GM21367 (cell line): ENCODE measurements at regions not wholly inside any gene's neighbourhood (a gene's known extent, or its start where the extent isn't known, plus 50 kb on each side); places are given as distances from the start of the nearest gene placed in this dataset.

Experiments
- ATAC-seq: cut with Tn5 transposase; IDR thresholded peaks from one replicate; pipeline ENCODE4 v1.9.1; 2021; ENCODE audit not compliant: unreplicated experiment

GRCh38 chr14:99040711-99041110, 231.3 kb downstream of the BCL11B start:
- no peak for ATAC-seq

DNA sequence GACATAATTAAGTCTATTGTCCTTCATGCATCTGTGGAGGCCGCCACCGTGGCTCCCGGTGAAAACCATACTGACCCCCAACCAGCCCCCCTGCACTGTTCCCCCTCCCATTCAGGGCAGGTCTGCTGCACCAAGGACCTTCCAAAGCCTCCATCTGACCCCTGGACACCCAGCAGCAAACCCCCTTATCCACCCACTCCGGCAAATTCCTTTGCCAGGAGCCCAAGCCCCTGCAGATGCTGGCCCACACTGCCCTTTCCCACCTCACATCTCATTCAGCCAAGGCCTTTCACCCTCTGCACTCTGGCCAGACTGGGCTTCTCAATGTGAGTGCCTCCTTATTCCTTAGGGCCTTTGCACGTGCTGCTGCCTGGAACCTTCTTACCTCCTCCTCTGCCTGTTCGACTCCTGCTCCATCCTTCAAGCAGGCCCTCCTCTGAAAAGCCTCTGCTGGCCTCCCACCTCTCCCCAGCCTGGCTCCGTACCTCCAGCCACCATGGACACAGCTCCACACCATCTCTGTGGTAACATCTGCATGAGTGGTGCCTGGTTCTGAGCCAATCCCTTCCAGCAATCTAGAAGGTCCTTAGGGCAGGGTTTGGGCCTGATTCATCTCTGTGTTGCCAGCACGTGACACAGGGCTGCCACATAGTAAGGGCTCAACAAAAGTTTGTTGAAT, 230.7 kb downstream of the BCL11B start:
- no peak for ATAC-seq

GRCh38 chr14:99041820-99042174, 230.2 kb downstream of the BCL11B start:
- ATAC-seq, result no peak

- no peak for ATAC-seq
These were observed 229.4 kb downstream of the BCL11B start for GRCh38 chr14:99042381-99043266.

DNA sequence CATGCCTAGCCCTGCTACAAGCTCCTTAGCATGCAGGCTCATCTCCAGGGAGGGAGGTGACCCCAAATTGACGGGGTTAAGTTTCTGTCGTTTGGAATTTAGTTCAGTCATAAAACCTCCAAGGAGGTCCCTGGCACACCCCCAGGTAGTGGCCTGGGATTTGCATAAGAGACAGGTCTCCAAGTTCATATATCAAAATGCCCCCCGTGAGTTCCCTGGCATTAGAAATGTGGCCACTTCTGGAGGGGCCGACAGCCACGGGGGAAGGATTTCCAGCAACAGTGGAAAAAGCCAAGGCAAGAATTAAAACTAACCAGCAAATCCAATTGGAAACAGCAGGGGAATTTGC, 228.8 kb downstream of the BCL11B start:
- no peak for ATAC-seq

DNA sequence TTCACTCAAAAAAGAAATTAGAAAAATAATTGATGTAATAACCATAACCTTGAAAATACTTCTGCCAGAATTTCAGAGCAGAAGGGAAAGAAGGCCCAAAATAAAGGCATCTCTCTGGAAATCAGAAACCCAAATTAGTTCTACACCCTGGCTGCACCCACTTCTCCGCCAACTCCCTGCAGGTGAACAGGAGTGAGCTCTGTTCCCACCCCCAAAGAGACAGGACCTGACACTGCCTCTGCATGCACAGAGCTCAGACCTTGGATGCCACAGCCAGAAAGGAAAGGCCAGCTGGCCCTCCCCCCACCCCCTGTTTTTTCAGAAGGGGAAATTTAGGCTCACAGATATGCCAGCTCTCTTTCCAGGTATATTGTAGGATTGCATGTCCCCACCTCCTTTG, 228.2 kb downstream of the BCL11B start:
- ATAC-seq, result no peak

- no peak for ATAC-seq
These were observed 224.5 kb downstream of the BCL11B start for GRCh38 chr14:99047441-99048031.

- ATAC-seq, result no peak
These were observed 221.7 kb downstream of the BCL11B start for GRCh38 chr14:99050309-99050708.

DNA sequence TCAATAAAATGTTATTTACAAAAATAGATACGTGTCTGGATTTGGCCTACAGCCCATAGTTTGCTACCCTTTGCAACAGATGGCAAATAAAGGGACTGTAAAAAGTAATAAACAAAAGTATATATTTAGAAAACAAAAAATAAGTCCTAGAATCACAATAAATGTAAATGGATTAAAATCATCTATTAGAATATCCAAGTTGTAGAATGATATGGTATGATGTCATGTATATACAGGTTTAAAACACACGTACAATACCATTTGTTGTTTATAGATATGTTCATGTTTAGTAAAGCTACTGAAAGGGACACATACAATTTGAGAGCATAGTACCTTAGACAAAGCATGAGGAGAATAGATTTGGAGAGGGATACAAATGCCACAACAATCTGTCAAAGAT, 219.5 kb downstream of the BCL11B start:
- ATAC-seq, result no peak

DNA sequence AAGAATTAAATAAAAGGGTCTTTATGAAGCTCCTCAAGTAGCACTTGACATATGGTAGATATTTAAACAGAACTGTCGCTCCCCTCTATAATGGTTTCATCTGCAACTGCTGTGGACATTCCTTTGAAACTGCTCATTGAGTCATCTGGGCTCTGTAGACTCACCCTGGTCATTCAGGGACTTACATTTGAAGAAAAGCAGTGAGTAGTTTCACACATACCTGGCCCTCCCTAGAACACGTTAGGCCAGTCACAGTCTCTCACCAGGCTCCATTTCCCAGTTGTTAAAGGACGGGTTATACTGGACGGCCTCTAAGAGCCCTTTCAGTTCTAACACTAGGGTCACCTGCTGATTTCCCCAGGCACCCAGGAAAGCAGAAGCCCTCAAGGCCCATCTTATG, 217.0 kb downstream of the BCL11B start:
- ATAC-seq, result no peak

GRCh38 chr14:99055816-99056215, 216.2 kb downstream of the BCL11B start:
- no peak for ATAC-seq

DNA sequence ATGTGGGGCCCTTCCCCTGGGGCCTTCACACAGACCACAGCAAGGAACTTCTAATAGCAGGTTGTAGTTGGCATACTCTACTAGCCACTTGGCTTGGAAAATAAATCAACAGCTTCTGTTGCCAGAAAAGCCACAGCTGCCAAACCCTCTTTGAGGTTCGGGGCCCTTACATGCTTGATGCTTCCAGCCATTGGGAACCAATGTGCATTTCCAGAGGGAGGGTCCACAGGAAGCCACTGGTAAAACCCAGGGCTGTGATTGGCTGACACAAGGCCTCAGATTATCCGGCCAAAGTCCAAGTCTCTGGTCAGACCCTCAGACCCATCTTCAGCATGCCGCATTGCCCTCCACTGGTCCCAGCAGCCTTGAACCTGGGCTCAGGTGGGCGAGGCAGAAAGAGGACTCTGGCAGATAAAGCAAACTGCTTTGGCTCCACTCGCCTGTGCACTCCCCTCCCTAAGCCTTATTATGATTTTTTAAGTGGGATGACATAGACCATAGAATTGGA, 214.4 kb downstream of the BCL11B start:
- no peak for ATAC-seq

- ATAC-seq, result no peak
These were observed 213.5 kb downstream of the BCL11B start for GRCh38 chr14:99058542-99058941.

- ATAC-seq, result no peak
These were observed 209.8 kb downstream of the BCL11B start for GRCh38 chr14:99062216-99062615.

- ATAC-seq, result no peak
These were observed 209.1 kb downstream of the BCL11B start for GRCh38 chr14:99062772-99063418.

DNA sequence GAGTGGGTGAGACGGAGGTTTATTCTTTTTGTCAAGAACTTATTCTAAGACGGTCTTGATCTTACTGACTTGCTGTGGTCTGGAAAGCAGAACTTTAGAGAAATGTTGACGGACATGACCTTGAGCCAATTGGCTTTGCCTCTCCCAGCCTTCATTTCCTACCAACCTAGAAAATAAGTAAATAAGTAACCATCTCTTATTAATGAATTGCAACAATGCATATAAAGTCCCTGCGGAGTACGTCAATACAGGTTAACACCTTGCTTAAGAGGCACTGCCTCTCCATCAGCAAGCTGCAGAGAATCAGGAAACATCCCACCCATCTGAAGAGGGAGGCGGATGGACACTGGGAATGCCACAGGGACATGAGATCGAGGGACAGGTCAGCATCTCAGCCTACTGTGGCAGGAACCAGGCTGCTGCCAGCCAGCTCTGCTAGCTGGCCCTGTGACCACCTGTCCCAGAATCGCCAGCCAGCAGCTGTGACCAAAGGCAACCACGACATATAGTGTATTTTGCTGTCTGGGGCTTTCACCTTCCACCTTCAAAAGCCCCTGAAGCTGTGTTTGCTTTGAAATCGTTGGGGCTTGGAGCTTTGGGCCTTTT, 208.3 kb downstream of the BCL11B start:
- ATAC-seq, result no peak

DNA sequence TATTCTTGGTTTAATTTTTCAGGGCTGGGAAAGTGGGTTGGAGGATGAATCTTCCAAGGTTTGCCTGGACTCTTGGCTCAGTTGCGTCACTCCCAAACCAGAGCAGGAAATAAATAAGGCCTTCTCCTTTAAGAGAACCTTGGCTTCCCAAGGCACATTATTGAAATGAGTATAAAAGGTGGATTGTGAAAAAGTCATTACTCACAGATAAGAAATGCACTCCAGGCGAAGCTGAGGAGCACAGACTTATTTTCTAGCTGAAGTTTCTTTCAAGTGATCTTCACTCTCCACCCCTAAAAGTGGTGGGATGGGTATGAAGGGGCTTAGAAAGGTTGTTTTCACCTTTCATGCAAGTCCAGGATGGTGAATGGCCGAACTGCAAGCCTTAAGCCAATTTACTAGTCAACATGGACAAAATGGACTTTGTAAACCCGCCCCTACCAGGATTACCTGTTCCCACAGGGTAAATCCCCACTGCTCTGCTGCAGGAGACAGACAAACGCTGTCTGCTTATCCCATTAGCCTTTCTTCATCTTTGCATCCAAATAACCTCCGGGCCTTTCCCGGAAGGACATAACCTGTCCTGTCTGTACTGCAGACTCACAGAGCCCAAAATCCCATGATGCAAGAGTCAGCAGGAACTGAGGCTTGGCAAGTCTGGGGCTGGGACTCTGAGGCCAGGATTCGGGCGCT, 207.6 kb downstream of the BCL11B start:
- ATAC-seq, result no peak

GRCh38 chr14:99065551-99065950, 206.4 kb downstream of the BCL11B start:
- no peak for ATAC-seq

DNA sequence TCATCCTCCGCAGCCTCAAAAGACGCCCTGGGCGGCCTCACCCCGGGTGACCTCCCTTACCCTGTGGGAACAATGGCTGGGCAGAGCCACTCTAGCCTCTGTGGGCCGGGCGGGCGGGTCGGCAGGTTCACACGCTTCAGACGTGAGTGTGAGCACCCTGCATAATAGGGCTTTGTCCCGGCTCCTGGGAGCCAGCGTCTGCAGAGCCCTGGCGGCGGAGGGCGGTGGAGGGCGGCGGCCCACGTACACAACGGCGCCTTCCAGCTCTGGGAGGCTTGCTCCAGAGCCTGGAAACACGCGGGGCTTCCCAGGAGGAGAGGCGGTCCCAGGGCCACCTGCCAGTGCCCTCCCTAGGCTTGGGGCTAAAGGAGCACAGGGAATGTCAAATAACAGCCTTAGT, 205.6 kb downstream of the BCL11B start:
- no peak for ATAC-seq

DNA sequence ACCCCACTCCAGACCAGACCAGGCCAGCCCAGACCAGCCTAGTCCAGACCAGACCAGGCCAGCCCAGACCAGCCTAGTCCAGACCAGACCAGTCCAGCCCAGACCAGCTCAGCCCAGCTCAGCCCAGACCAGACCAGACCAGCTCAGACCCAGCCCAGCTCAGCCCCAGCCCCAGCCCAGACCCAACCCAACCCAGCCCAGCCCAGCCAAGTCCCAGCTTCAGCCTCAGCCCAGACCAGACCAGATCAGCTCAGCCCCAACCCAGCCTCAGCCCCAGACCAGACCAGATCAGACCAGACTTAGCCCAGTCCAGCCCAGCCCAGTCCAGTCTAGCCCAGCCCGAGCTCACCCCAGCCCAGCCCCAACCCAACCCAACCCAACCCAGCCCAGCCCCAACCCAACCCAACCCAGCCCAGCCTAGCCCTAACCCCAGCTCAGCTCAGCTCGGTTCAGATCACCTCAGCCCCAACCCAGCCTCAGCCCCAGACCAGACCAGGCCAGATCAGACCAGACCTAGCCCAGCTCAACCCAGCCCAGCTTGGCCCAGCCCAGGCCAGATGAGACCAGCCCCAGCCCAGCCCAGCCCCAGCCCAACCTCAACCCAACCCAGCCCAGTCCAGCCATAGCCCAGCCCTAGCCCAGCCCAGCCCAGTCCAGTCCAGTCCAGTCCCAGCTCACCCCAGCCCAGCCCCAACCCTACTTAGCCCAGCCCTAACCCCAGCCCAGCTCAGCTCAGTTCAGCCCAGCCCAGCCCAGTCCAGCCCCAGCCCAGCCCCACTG, 204.7 kb downstream of the BCL11B start:
- ATAC-seq, result no peak
